K562 (cell line): ENCODE measurements at regions not wholly inside any gene's neighbourhood (a gene's known extent, or its start where the extent isn't known, plus 50 kb on each side); places are given as distances from the start of the nearest gene placed in this dataset.

Source experiments
- ATAC-seq: fragments of 200-7000 bp; cut with Tn5 transposase; 3 replicates; pipeline ENCODE4 v1.9.1; 2020; ENCODE audit warnings: moderate library complexity
- BruUV-seq: library from RNA; stranded (reverse); fragments of 400-500 nt; replicated peaks from 2 replicates; lab custom pipeline; 2021; lab: Mats Ljungman, UMichigan
- CTCF ChIA-PET: fragments of 300-600 bp; formaldehyde crosslinking; extraction: SDS; loops from one replicate; lab custom pipeline; 2021; ENCODE audit warnings: low intra/inter-chr PET ratio; lab: Yijun Ruan, JAX
- POLR2A ChIA-PET: fragments of 300-600, 350-650 bp; sonication (Branson Sonifier 250); formaldehyde crosslinking; extraction: SDS; loops from one replicate; lab custom pipeline; 2021; ENCODE audit warnings: antibody characterized with exemption, inconsistent platforms; lab: Yijun Ruan, JAX
- DNase-seq, 4 experiments: peaks; one replicate each; pipeline versions ENCODE4 v3.0.0 to v3.0.0-alpha.2; 2011 to 2018; ENCODE audit warnings: low spot score in 3 of 4, mixed read lengths in 3 of 4; ENCODE audit errors: extremely low read depth in 1 of 4
- FAIRE-seq: peaks from 2 replicates; lab custom pipeline; 2011; peaks lifted over from hg19 to GRCh38; lab: Jason Lieb, UNC
- H2AFZ ChIP-seq: 2 replicates; pipeline ENCODE4 v1.6.0; 2011; ENCODE audit warnings: low read depth, low read length, control low read depth, inconsistent platforms
- H3K27ac ChIP-seq: fragments of 200-600 bp; 3 replicates; pipeline ENCODE4 v1.8.0; 2011; ENCODE audit warnings: low read depth, mild to moderate bottlenecking, control low read depth, inconsistent platforms, low read length, moderate library complexity, mixed read lengths; ENCODE audit errors: extremely low read depth
- H3K27me3 ChIP-seq, 2 experiments: fragments of 300-600 bp in 1 of 2; 2 replicates in 1 of 2; 3 replicates in 1 of 2; pipeline versions ENCODE4 v1.6.0 to v1.8.0; 2011; ENCODE audit warnings: inconsistent platforms in 2 of 2, low read length in 2 of 2, mild to moderate bottlenecking in 1 of 2, mixed read lengths in 1 of 2, moderate library complexity in 1 of 2; ENCODE audit not compliant: control insufficient read depth in 2 of 2, insufficient read depth in 2 of 2
- H3K36me3 ChIP-seq: fragments of 300-600 bp; 3 replicates; pipeline ENCODE4 v1.8.0; 2011; ENCODE audit warnings: mild to moderate bottlenecking, low read length, inconsistent platforms; ENCODE audit not compliant: control insufficient read depth, insufficient read depth
- H3K4me1 ChIP-seq, 2 experiments: fragments of 200-600 bp in 1 of 2; replicated peaks in 1 of 2; 2 replicates in 1 of 2; 3 replicates in 1 of 2; pipeline versions ENCODE4 v1.5.1 to v1.8.0; 2011; ENCODE audit warnings: inconsistent platforms in 2 of 2, low read length in 2 of 2, mild to moderate bottlenecking in 1 of 2, mixed read lengths in 1 of 2, moderate library complexity in 1 of 2; ENCODE audit not compliant: control insufficient read depth in 2 of 2, insufficient read depth in 2 of 2
- H3K4me2 ChIP-seq: 2 replicates; pipeline ENCODE4 v1.6.1; 2011; ENCODE audit warnings: low read length, control low read depth, inconsistent platforms, mixed read lengths; ENCODE audit not compliant: insufficient read depth
- H3K4me3 ChIP-seq: fragments of 200-600 bp; sonication (generic), shearing (Covaris generic); 2 replicates; pipeline ENCODE4 v1.5.1; 2016; ENCODE audit warnings: control low read depth, inconsistent platforms
- H3K79me2 ChIP-seq: fragments of 200-600 bp; 3 replicates; pipeline ENCODE4 v1.8.0; 2011; ENCODE audit warnings: low read length, inconsistent platforms; ENCODE audit not compliant: control insufficient read depth, insufficient read depth
- H3K9ac ChIP-seq, 2 experiments: 2 replicates each; pipeline versions ENCODE4 v1.6.0 to v1.6.1; 2011; ENCODE audit warnings: low read depth in 2 of 2, low read length in 2 of 2, control low read depth in 1 of 2, inconsistent platforms in 1 of 2, mild to moderate bottlenecking in 1 of 2, mixed read lengths in 1 of 2; ENCODE audit not compliant: insufficient read depth in 1 of 2
- H3K9me1 ChIP-seq: one replicate; pipeline ENCODE4 v1.6.0; 2011; ENCODE audit warnings: inconsistent platforms, mild to moderate bottlenecking, low read length, moderate library complexity; ENCODE audit not compliant: control insufficient read depth, insufficient read depth
- H3K9me3 ChIP-seq: replicated peaks from 2 replicates; pipeline ENCODE4 v1.5.1; 2011; ENCODE audit warnings: low read depth, low read length, inconsistent platforms; ENCODE audit not compliant: control insufficient read depth, insufficient read depth
- H4K20me1 ChIP-seq: replicated peaks from 2 replicates; pipeline ENCODE4 v1.6.1; 2011; ENCODE audit warnings: low read length, inconsistent platforms, mixed read lengths; ENCODE audit not compliant: control insufficient read depth, insufficient read depth
- ATF2 ChIP-seq: sonication (generic); formaldehyde crosslinking; IDR thresholded peaks from 2 replicates; pipeline ENCODE4 v1.8.1; 2022; ENCODE audit warnings: missing genetic modification reagents
- CSDE1 ChIP-seq, 2 experiments: fragments of 450-650 bp; IDR thresholded peaks; 2 replicates each; pipeline ENCODE4 v1.6.1; 2016; ENCODE audit warnings: mild to moderate bottlenecking in 1 of 2
- EP400 ChIP-seq: fragments of 450-650 bp; IDR thresholded peaks from 2 replicates; pipeline ENCODE4 v1.6.1; 2017; ENCODE audit warnings: antibody characterized with exemption, mild to moderate bottlenecking, moderate library complexity
- FOXO4 ChIP-seq: fragments of 450-650 bp; formaldehyde crosslinking; IDR thresholded peaks from 2 replicates; pipeline ENCODE4 v1.4.0; 2020; ENCODE audit warnings: mild to moderate bottlenecking, moderate library complexity
- HNRNPL ChIP-seq: fragments of 200-400 bp; formaldehyde crosslinking; IDR thresholded peaks from 2 replicates; pipeline ENCODE4 v1.6.1; 2017; ENCODE audit warnings: low read depth, mild to moderate bottlenecking, low read length
- TAF7 ChIP-seq: fragments of 450-650 bp; IDR thresholded peaks from 2 replicates; pipeline ENCODE4 v1.6.1; 2016; ENCODE audit warnings: missing genetic modification characterization, missing compliant biosample characterization
- ZFP91 ChIP-seq: sonication (generic); formaldehyde crosslinking; IDR thresholded peaks from 2 replicates; pipeline ENCODE4 v1.8.0; 2022; ENCODE audit warnings: mild to moderate bottlenecking, missing genetic modification reagents
- ZNF398 ChIP-seq: fragments of 250-450 bp; sonication (Bioruptor Pico); IDR thresholded peaks from 2 replicates; pipeline ENCODE4 v1.8.0; 2021; ENCODE audit warnings: moderate library complexity, mild to moderate bottlenecking, inconsistent platforms
- ZNF583 ChIP-seq: fragments of 250-450 bp; sonication (Bioruptor Pico); IDR thresholded peaks from 2 replicates; pipeline ENCODE4 v1.4.0; 2020
- ZSCAN29 ChIP-seq: fragments of 450-650 bp; IDR thresholded peaks from 2 replicates; pipeline ENCODE4 v1.6.1; 2017
- WGBS: fragments of 100-300 bp; shearing (Covaris generic); methylation state at CpG from one replicate; pipeline ENCODE4 v1.1.6; 2016; ENCODE audit warnings: low coverage, mixed read lengths; ENCODE audit not compliant: insufficient coverage; ENCODE audit errors: missing lambda C conversion rate; 5-methylcytosine and 5-hydroxymethylcytosine counted together
- in situ Hi-C: fragments of 300-500 bp; cut with MboI; formaldehyde crosslinking; loops from 4 replicates; pipeline ENCODE4 v1.15.0; 2018; ENCODE audit warnings: inconsistent platforms, mixed read lengths
- intact Hi-C: fragments of 100-400 bp; cut with micrococcal nuclease; formaldehyde crosslinking; loops from 2 replicates; pipeline ENCODE4 v1.14.2; 2022

GRCh38 chr22:49380095-49380827 lies 447.4 kb downstream of the BRD1 start:
- H3K9me3 ChIP-seq = no peaks in the 10 kb centered on the region
- ATAC-seq = no peak
- WGBS = 3% methylated on average over 11 of the region's 12 CpGs
- no peak overlapping the region for H3K4me2 ChIP-seq
- no peak overlapping the region for H3K9ac ChIP-seq
- ChIA-PET POLR2A (no interaction called here), CTCF (no interaction called here)
- H3K9me1 ChIP-seq = no peaks in the 10 kb centered on the region
- H3K4me3 ChIP-seq = no peak overlapping the region
- no peak overlapping the region for H3K27ac ChIP-seq
- no peaks in the 10 kb centered on the region for H4K20me1 ChIP-seq
- DNase-seq = no peak
- peaks cover 3 to 27% of the 10 kb centered on the region in 2 experiments; a peak in 4 of 5 replicates for H3K27me3 ChIP-seq
- intact Hi-C loops (no loop called here), in situ Hi-C loops (no loop called here)
- BruUV-seq = no TSS peak
- H3K36me3 ChIP-seq = no peaks in the 10 kb centered on the region
- no peak overlapping the region for H2AFZ ChIP-seq
- no peaks in the 10 kb centered on the region for H3K79me2 ChIP-seq
- TF ChIP-seq ZNF583 (CRISPR knock-in tag) (no peak), ZFP91 (CRISPR knock-in tag) (no peak), ATF2 (CRISPR knock-in tag) (no peak), HNRNPL (no peak), EP400 (no peak), FOXO4 (CRISPR knock-in tag) (no peak), CSDE1 (IDR thresholded peaks at IDR 0.05) (no peak), TAF7 (tag) (no peak), ZSCAN29 (no peak), ZNF398 (CRISPR knock-in tag) (no peak)
- no peak for FAIRE-seq
- H3K4me1 ChIP-seq = no peaks in the 10 kb centered on the region; a peak in 1 of 5 replicates
